Left ventricle myocardium superior (tissue), 1 donor: ENCODE measurements at regions not wholly inside any gene's neighbourhood (a gene's known extent, or its start where the extent isn't known, plus 50 kb on each side); places are given as distances from the start of the nearest gene placed in this dataset.
"Not testable (repeated sequence)": the region's sequence is repeated elsewhere in the genome, so short reads cannot be mapped to it uniquely, and the experiment has no call there.

Source experiments
- ATAC-seq: fragments of 200-7000 bp; cut with Tn5 transposase; one replicate; pipeline ENCODE4 v1.9.1; 2020; ENCODE audit warnings: mild to moderate bottlenecking, moderate library complexity
- DNase-seq: peaks from one replicate; pipeline ENCODE4 v3.0.0-alpha.2; 2020
- intact Hi-C: fragments of 100-400 bp; cut with micrococcal nuclease; formaldehyde crosslinking; loops from one replicate; pipeline ENCODE4 v1.11.0; 2022
- donor health status: DM: no; HTN: yes; CAD: no; lungs with severe emphysema.

- ATAC-seq (no peak), DNase-seq (no peak)
- intact Hi-C loops: no loop called here
Measured at GRCh38 chr9:129547869-129548570, 72.9 kb downstream of the C9orf50 start.

GRCh38 chr9:129547063-129547462 lies 73.8 kb downstream of the C9orf50 start:
- DNase-seq (no peak), ATAC-seq (no peak)
- intact Hi-C loops: no loop called here

- ATAC-seq, DNase-seq, intact Hi-C loops: not testable (repeated sequence)
Measured at GRCh38 chr9:129545876-129546275, 75.0 kb downstream of the C9orf50 start.

- no peak for DNase-seq
- intact Hi-C loops: no loop called here
- no peak for ATAC-seq
Measured at GRCh38 chr9:129544761-129545160, 76.1 kb downstream of the C9orf50 start.

GRCh38 chr9:129542741-129543140 lies 78.2 kb downstream of the C9orf50 start:
- ATAC-seq (no peak), DNase-seq (no peak)
- intact Hi-C loops: no loop called here

- ATAC-seq (no peak), DNase-seq (no peak)
- intact Hi-C loops: no loop called here
Measured at GRCh38 chr9:129541270-129541669, 79.6 kb downstream of the C9orf50 start.

- intact Hi-C loops: no loop called here
- ATAC-seq: no peak
Measured at GRCh38 chr9:129539446-129539845, 81.5 kb downstream of the C9orf50 start.

GRCh38 chr9:129531860-129532402 lies 89.0 kb downstream of the C9orf50 start:
- intact Hi-C loops, ATAC-seq, DNase-seq: not testable (repeated sequence)

More at GRCh38 chr9:129539446-129539845, 81.5 kb downstream of the C9orf50 start:
- no peak for DNase-seq

- ATAC-seq, intact Hi-C loops, DNase-seq: not testable (repeated sequence)
Measured at GRCh38 chr9:129527955-129528354, 92.9 kb downstream of the C9orf50 start.

- intact Hi-C loops: no loop called here
Measured at GRCh38 chr9:129525656-129526196, 95.2 kb downstream of the C9orf50 start.

GRCh38 chr9:129524582-129525270 lies 96.2 kb downstream of the C9orf50 start:
- no peak for ATAC-seq
- DNase-seq: no peak
- intact Hi-C loops: no loop called here

More at GRCh38 chr9:129525656-129526196, 95.2 kb downstream of the C9orf50 start:
- no peak for DNase-seq
- ATAC-seq: no peak

- ATAC-seq: no peak
- intact Hi-C loops: no loop called here
- DNase-seq: no peak
Measured at GRCh38 chr9:129523943-129524581, 96.8 kb downstream of the C9orf50 start.

GRCh38 chr9:129522351-129522750 lies 98.5 kb downstream of the C9orf50 start:
- no peak for ATAC-seq
- intact Hi-C loops: no loop called here
- DNase-seq: no peak

- ATAC-seq (no peak), DNase-seq (no peak)
- intact Hi-C loops: no loop called here
Measured at GRCh38 chr9:129520082-129520481, 100.8 kb downstream of the C9orf50 start.

GRCh38 chr9:129518074-129518473 lies 102.8 kb downstream of the C9orf50 start:
- ATAC-seq (no peak), DNase-seq (no peak)
- intact Hi-C loops: no loop called here

GRCh38 chr9:129517006-129517405 lies 103.9 kb downstream of the C9orf50 start:
- ATAC-seq: no peak
- intact Hi-C loops: no loop called here
- no peak for DNase-seq

GRCh38 chr9:129514891-129515290 lies 106.0 kb downstream of the C9orf50 start:
- ATAC-seq (no peak), DNase-seq (no peak)
- intact Hi-C loops: no loop called here

GRCh38 chr9:129514497-129514867 lies 106.4 kb downstream of the C9orf50 start:
- intact Hi-C loops: no loop called here
- DNase-seq (no peak), ATAC-seq (no peak)

- ATAC-seq: no peak
Measured at GRCh38 chr9:129513856-129514496, 106.9 kb downstream of the C9orf50 start.

More at GRCh38 chr9:129513856-129514496, 106.9 kb downstream of the C9orf50 start:
- DNase-seq: no peak
- intact Hi-C loops: no loop called here
